RWPE2 (cell line): ENCODE measurements at regions not wholly inside any gene's neighbourhood (a gene's known extent, or its start where the extent isn't known, plus 50 kb on each side); places are given as distances from the start of the nearest gene placed in this dataset.

Experiments used
- ATAC-seq: fragments of 200-7000 bp; cut with Tn5 transposase; 3 replicates; pipeline ENCODE4 v1.9.1; 2021; ENCODE audit warnings: low read depth
- DNase-seq: peaks from one replicate; pipeline ENCODE4 v3.0.0-alpha.2; 2020; ENCODE audit warnings: low spot score
- H3K27ac ChIP-seq: fragments of 450-650 bp; 2 replicates; pipeline ENCODE4 v1.5.1; 2017; ENCODE audit warnings: mild to moderate bottlenecking; ENCODE audit not compliant: poor library complexity, severe bottlenecking
- H3K27me3 ChIP-seq: fragments of 250-450 bp; sonication (Bioruptor Pico); 2 replicates; pipeline ENCODE4 v1.5.1; 2021; ENCODE audit warnings: mild to moderate bottlenecking, moderate library complexity; ENCODE audit not compliant: insufficient read depth, poor library complexity, severe bottlenecking
- H3K36me3 ChIP-seq: fragments of 250-450 bp; sonication (Bioruptor Pico); 2 replicates; pipeline ENCODE4 v1.5.1; 2020; ENCODE audit warnings: low read depth, mild to moderate bottlenecking, moderate library complexity
- H3K4me1 ChIP-seq: fragments of 250-450 bp; sonication (Bioruptor Pico); 2 replicates; pipeline ENCODE4 v1.5.1; 2021; ENCODE audit warnings: mild to moderate bottlenecking, moderate library complexity; ENCODE audit not compliant: insufficient read depth, poor library complexity, severe bottlenecking
- H3K4me3 ChIP-seq: fragments of 250-450 bp; sonication (Bioruptor Pico); 2 replicates; pipeline ENCODE4 v1.5.1; 2021; ENCODE audit warnings: mild to moderate bottlenecking, moderate library complexity; ENCODE audit not compliant: severe bottlenecking
- H3K9me3 ChIP-seq: fragments of 250-450 bp; sonication (Bioruptor Pico); 2 replicates; pipeline ENCODE4 v1.5.1; 2021; ENCODE audit warnings: mild to moderate bottlenecking, moderate library complexity; ENCODE audit not compliant: severe bottlenecking
- CTCF ChIP-seq: fragments of 450-650 bp; IDR thresholded peaks from one replicate; pipeline ENCODE4 v1.5.1; 2017; ENCODE audit warnings: mild to moderate bottlenecking, moderate library complexity; ENCODE audit not compliant: poor library complexity, severe bottlenecking

- H3K27me3 ChIP-seq: no peaks in the 10 kb centered on the region
- peaks cover 3% of the 10 kb centered on the region for H3K9me3 ChIP-seq
- no peak for ATAC-seq
- H3K36me3 ChIP-seq: no peaks in the 10 kb centered on the region
- peaks cover 3% of the 10 kb centered on the region for H3K4me1 ChIP-seq
- no peak overlapping the region for H3K4me3 ChIP-seq
- TF ChIP-seq CTCF: no peak
- no peak overlapping the region for H3K27ac ChIP-seq
- DNase-seq: no peak
Observed at GRCh38 chr10:113476673-113477072, 76.2 kb upstream of the HABP2 start.

GRCh38 chr10:113477451-113477850 lies 75.4 kb upstream of the HABP2 start:
- Histone ChIP-seq H3K36me3 (no peaks in the 10 kb centered on the region), H3K4me1 (peaks cover 3% of the 10 kb centered on the region), H3K27ac (no peak overlapping the region), H3K27me3 (no peaks in the 10 kb centered on the region), H3K9me3 (peaks cover 3% of the 10 kb centered on the region), H3K4me3 (no peak overlapping the region)
- TF ChIP-seq CTCF: no peak
- ATAC-seq: no peak
- no peak for DNase-seq

GRCh38 chr10:113479346-113480080 lies 73.3 kb upstream of the HABP2 start:
- no peak for ATAC-seq

GRCh38 chr10:113480081-113480360 lies 72.8 kb upstream of the HABP2 start:
- no peak overlapping the region for H3K27ac ChIP-seq
- no peaks in the 10 kb centered on the region for H3K27me3 ChIP-seq
- ATAC-seq: no peak
- H3K9me3 ChIP-seq: peaks cover 3% of the 10 kb centered on the region
- no peak for TF ChIP-seq CTCF
- no peaks in the 10 kb centered on the region for H3K36me3 ChIP-seq
- no peak overlapping the region for H3K4me3 ChIP-seq
- no peak for DNase-seq
- H3K4me1 ChIP-seq: peaks cover 3% of the 10 kb centered on the region

More at GRCh38 chr10:113479346-113480080, 73.3 kb upstream of the HABP2 start:
- Histone ChIP-seq H3K4me1 (peaks cover 3% of the 10 kb centered on the region), H3K27ac (no peak overlapping the region), H3K4me3 (no peak overlapping the region), H3K36me3 (no peaks in the 10 kb centered on the region), H3K9me3 (peaks cover 3% of the 10 kb centered on the region), H3K27me3 (no peaks in the 10 kb centered on the region)
- TF ChIP-seq CTCF: no peak
- DNase-seq: no peak

GRCh38 chr10:113480851-113481502 lies 71.9 kb upstream of the HABP2 start:
- no peak for TF ChIP-seq CTCF
- DNase-seq (no peak), ATAC-seq (peak; percentile 66; the same call in 2 of the 3 replicates)
- H3K27ac ChIP-seq: no peak overlapping the region
- peaks cover 3% of the 10 kb centered on the region for H3K9me3 ChIP-seq
- H3K27me3 ChIP-seq: no peaks in the 10 kb centered on the region
- no peaks in the 10 kb centered on the region for H3K36me3 ChIP-seq
- no peaks in the 10 kb centered on the region for H3K4me1 ChIP-seq
- H3K4me3 ChIP-seq: no peak overlapping the region
